ENCODE measurements at regions not wholly inside any gene's neighbourhood (a gene's known extent, or its start where the extent isn't known, plus 50 kb on each side); places are given as distances from the start of the nearest gene placed in this dataset.
"Not testable (repeated sequence)": the region's sequence is repeated elsewhere in the genome, so short reads cannot be mapped to it uniquely, and the experiment has no call there.

- Mint-ChIP-seq H3K9me3 (ENCODE audit: unreplicated experiment) (no peaks in the 10 kb centered on the region), H3K27ac (ENCODE audit: unreplicated experiment) (peak overlapping the region; percentile 75), H3K36me3 (ENCODE audit: low read depth, unreplicated experiment) (no peaks in the 10 kb centered on the region), H3K27me3 (ENCODE audit: unreplicated experiment) (peaks cover 3% of the 10 kb centered on the region), H3K4me1 (ENCODE audit: unreplicated experiment) (peaks cover 37% of the 10 kb centered on the region), H3K4me3 (ENCODE audit: unreplicated experiment) (no peak overlapping the region)
- no peak for DNase-seq (ENCODE audit: low spot score)
- no peak for TF ChIP-seq CTCF (IDR thresholded peaks at IDR 0.05; ENCODE audit: unreplicated experiment)
These were observed 260.1 kb downstream of the COL4A1 start for GRCh38 chr13:110046811-110047210.

DNA sequence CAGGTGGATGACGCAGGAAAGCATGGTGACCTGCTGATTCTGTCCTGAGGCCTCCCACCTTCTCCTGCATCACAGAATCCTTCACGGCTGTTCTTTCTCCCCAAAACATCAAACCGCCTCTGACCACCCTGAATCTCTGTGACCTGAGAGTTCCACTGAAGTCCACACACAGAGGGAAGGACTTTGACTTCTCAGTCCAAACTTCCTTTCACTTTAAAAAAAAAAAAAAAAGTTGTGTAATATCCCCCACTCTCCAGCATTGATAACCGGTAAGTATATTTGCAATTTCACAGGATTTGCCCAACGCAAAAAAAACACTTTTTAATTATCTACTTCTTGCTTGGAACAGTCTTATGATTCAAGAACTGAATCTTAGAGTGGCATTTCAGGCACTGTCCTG, 259.5 kb upstream of the IRS2 start:
- Mint-ChIP-seq H3K9me3 (ENCODE audit: unreplicated experiment) (no peaks in the 10 kb centered on the region), H3K27me3 (ENCODE audit: unreplicated experiment) (peaks cover 3% of the 10 kb centered on the region), H3K4me1 (ENCODE audit: unreplicated experiment) (peaks cover 37% of the 10 kb centered on the region), H3K36me3 (ENCODE audit: low read depth, unreplicated experiment) (no peaks in the 10 kb centered on the region), H3K27ac (ENCODE audit: unreplicated experiment) (no peak overlapping the region), H3K4me3 (ENCODE audit: unreplicated experiment) (no peak overlapping the region)
- TF ChIP-seq CTCF (IDR thresholded peaks at IDR 0.05; ENCODE audit: unreplicated experiment): no peak
- no peak for DNase-seq (ENCODE audit: low spot score)

- DNase-seq (ENCODE audit: low spot score): no peak
- Mint-ChIP-seq H3K4me1 (ENCODE audit: unreplicated experiment) (peaks cover 37% of the 10 kb centered on the region), H3K27ac (ENCODE audit: unreplicated experiment) (peak overlapping the region; percentile 1), H3K36me3 (ENCODE audit: low read depth, unreplicated experiment) (no peaks in the 10 kb centered on the region), H3K9me3 (ENCODE audit: unreplicated experiment) (no peaks in the 10 kb centered on the region), H3K27me3 (ENCODE audit: unreplicated experiment) (peaks cover 3% of the 10 kb centered on the region), H3K4me3 (ENCODE audit: unreplicated experiment) (no peak overlapping the region)
- no peak for TF ChIP-seq CTCF (IDR thresholded peaks at IDR 0.05; ENCODE audit: unreplicated experiment)
These were observed 258.8 kb upstream of the IRS2 start for GRCh38 chr13:110045202-110045601.

DNA sequence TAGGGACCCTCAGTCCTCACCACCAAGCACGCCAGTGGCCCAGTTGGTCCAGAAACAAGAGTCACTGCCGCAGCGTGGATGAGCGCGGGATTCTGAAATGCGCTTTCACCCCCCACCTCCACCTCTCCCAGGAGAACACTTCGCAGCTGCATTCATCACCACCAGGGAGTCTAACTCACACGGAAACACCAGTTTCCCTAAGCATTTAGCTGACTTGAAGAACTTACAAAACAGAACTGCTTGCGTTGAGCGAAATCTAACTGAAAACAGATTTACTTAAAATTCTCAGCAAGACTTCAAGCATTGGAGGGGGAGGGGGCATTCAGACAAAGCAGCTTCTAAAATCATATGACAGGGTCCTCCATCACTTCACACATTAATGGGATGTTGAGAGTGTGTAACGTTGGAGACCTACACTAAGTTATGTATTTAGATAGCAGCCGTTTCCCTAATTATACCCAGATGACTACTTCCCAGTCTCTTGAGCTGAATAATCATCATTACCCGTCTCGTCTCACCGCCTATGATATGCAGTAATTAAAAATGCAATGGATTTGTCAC, 258.2 kb upstream of the IRS2 start:
- Mint-ChIP-seq H3K9me3 (ENCODE audit: unreplicated experiment) (no peaks in the 10 kb centered on the region), H3K27me3 (ENCODE audit: unreplicated experiment) (peaks cover 3% of the 10 kb centered on the region), H3K4me3 (ENCODE audit: unreplicated experiment) (peak overlapping the region; percentile 48), H3K4me1 (ENCODE audit: unreplicated experiment) (peaks cover 37% of the 10 kb centered on the region), H3K36me3 (ENCODE audit: low read depth, unreplicated experiment) (no peaks in the 10 kb centered on the region), H3K27ac (ENCODE audit: unreplicated experiment) (peak overlapping the region; percentile 67)
- DNase-seq (ENCODE audit: low spot score): no peak
- no peak for TF ChIP-seq CTCF (IDR thresholded peaks at IDR 0.05; ENCODE audit: unreplicated experiment)

GRCh38 chr13:110042253-110042950, 256.0 kb upstream of the IRS2 start:
- no peak for TF ChIP-seq CTCF (IDR thresholded peaks at IDR 0.05; ENCODE audit: unreplicated experiment)
- Mint-ChIP-seq H3K27me3 (ENCODE audit: unreplicated experiment) (peaks cover 6% of the 10 kb centered on the region), H3K4me1 (ENCODE audit: unreplicated experiment) (peaks cover 21% of the 10 kb centered on the region), H3K4me3 (ENCODE audit: unreplicated experiment) (no peak overlapping the region), H3K27ac (ENCODE audit: unreplicated experiment) (no peak overlapping the region), H3K9me3 (ENCODE audit: unreplicated experiment) (no peaks in the 10 kb centered on the region), H3K36me3 (ENCODE audit: low read depth, unreplicated experiment) (no peaks in the 10 kb centered on the region)
- DNase-seq (ENCODE audit: low spot score): no peak

DNA sequence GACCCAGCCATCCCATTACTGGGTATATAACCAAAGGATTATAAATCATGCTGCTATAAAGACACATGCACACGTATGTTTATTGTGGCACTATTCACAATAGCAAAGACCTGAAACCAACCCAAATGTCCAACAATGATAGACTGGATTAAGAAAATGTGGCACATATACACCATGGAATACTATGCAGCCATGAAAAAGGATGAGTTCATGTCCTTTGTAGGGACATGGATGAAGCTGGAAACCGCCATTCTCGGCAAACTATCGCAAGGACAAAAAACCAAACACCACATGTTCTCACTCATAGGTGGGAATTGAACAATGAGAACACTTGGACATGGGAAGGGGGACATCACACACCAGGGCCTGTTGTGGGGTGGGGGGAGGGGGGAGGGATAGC, 255.3 kb upstream of the IRS2 start:
- H3K27ac Mint-ChIP-seq (ENCODE audit: unreplicated experiment); DNase-seq (ENCODE audit: low spot score); H3K4me3 Mint-ChIP-seq (ENCODE audit: unreplicated experiment); H3K27me3 Mint-ChIP-seq (ENCODE audit: unreplicated experiment); H3K36me3 Mint-ChIP-seq (ENCODE audit: low read depth, unreplicated experiment); H3K9me3 Mint-ChIP-seq (ENCODE audit: unreplicated experiment): not testable (repeated sequence)
- peaks cover 18% of the 10 kb centered on the region for H3K4me1 Mint-ChIP-seq (ENCODE audit: unreplicated experiment)

All from endothelial cell (in vitro differentiated cells).